ENCODE measurements at regions not wholly inside any gene's neighbourhood (a gene's known extent, or its start where the extent isn't known, plus 50 kb on each side); places are given as distances from the start of the nearest gene placed in this dataset.

DNA sequence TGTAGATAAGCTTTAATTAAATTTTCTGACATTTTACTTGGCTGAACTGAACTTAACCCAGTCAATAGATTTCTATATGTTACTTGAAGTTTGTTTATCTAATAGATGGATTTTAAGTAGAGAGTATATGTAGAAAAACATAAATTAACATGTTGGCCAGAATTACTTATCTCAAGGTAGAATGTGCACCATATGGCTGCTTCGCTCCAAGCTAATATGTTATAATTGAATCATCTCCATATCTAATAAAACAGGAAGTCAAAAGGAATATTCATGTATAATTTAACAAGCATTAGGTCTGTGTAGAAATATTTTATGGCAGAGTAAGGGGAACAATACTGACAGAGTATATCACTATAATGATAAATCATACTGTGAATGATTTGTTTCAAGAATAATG, 650.7 kb upstream of the ALCAM start:
- TF ChIP-seq CTCF (IDR thresholded peaks at IDR 0.05; ENCODE audit: control extremely low read depth, extremely low read depth, low read depth, missing control alignments), result no peak
- ChIA-PET CTCF (no interaction called here), POLR2A (no interaction called here)
- no peak for DNase-seq (ENCODE audit: extremely low spot score)

DNA sequence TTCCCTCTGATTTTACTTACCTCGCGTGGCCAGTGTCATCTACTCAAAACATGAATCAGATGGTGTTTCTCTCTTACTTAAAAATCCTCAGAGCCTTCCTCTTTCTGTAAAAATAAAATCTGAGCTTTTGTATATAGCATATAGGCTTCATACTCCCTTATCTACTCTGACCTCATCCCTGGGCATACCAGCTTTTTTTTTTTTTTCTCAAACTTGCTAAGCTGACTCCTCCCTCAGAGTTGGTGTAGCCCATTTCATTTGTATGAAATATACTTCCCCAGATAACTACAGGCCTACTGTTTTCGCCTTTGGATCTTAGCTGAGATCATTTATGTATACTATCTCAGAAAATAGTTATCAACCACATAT, 648.9 kb upstream of the ALCAM start:
- TF ChIP-seq CTCF (IDR thresholded peaks at IDR 0.05; ENCODE audit: control extremely low read depth, extremely low read depth, low read depth, missing control alignments), result no peak
- DNase-seq (ENCODE audit: extremely low spot score), result no peak
- ChIA-PET POLR2A (interaction anchor here (0.6 to 0.7 kb wide), 2 partner anchors 17 to 118 kb away, joined by 3 read pairs; no protein-coding TSS in a partner anchor), CTCF (interaction anchor here (0.8 to 1.3 kb wide), 3 partner anchors 9 to 84 kb away, joined by 3 read pairs; no protein-coding TSS in a partner anchor)

DNA sequence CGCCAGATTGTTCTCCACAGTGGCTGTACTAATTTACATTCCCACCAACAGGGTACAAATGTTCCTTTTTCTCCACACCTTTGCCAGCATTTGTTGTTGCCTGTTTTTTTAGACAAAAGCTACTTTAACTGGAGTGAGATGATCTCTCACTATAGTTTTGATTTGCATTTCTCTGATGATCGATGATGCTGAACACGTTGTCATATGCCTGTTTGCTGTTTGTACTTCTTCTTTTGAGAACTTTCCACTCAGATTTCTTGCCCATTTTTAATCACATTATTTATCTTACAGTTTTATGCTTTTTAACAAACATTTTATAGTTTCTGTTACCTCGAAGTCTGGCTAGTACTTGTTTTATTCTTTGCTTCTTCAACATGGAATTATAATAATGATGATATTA, 643.7 kb upstream of the ALCAM start:
- ChIA-PET CTCF (no interaction called here), POLR2A (no interaction called here)
- DNase-seq (ENCODE audit: extremely low spot score), result no peak
- no peak for TF ChIP-seq CTCF (IDR thresholded peaks at IDR 0.05; ENCODE audit: control extremely low read depth, extremely low read depth, low read depth, missing control alignments)

GRCh38 chr3:104731074-104731473, 635.6 kb upstream of the ALCAM start:
- CTCF ChIA-PET, result interaction anchor here (1.4 kb wide), 1 partner anchor 19 kb away, joined by 3 read pairs; no protein-coding TSS in a partner anchor
- TF ChIP-seq CTCF (IDR thresholded peaks at IDR 0.05; ENCODE audit: control extremely low read depth, extremely low read depth, low read depth, missing control alignments), result no peak
- POLR2A ChIA-PET, result no interaction called here
- no peak for DNase-seq (ENCODE audit: extremely low spot score)

DNA sequence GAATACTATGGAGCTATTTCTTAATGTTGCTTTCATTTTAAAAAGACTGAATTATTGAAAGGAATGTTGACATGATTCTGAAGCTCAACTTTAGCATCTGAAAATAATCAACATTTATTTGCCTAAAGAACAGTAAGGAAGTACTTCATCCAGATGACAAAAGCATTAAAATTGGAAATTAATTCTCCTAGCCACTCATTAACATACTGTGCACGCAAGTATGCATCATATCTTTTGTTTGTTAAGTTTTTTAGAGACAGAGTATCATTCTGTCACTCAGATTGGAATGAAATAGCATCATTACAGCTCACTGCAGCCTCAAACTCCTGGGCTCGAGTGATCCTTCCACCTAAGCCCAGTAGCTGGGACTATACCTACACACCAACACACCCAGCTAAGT, 632.1 kb upstream of the ALCAM start:
- no peak for DNase-seq (ENCODE audit: extremely low spot score)
- no peak for TF ChIP-seq CTCF (IDR thresholded peaks at IDR 0.05; ENCODE audit: control extremely low read depth, extremely low read depth, low read depth, missing control alignments)
- CTCF ChIA-PET, result interaction anchor here (1.0 to 1.7 kb wide), 5 partner anchors 9 to 26 kb away, joined by 3 to 9 read pairs (median 3); no protein-coding TSS in a partner anchor
- POLR2A ChIA-PET, result interaction anchor here (0.5 kb wide), 1 partner anchor 17 kb away, joined by 3 read pairs; no protein-coding TSS in a partner anchor

- POLR2A ChIA-PET, result no interaction called here
- TF ChIP-seq CTCF (IDR thresholded peaks at IDR 0.05; ENCODE audit: control extremely low read depth, extremely low read depth, low read depth, missing control alignments), result no peak
- CTCF ChIA-PET, result interaction anchor here (0.8 to 1.9 kb wide), 4 partner anchors 10 to 105 kb away, joined by 3 to 9 read pairs (median 4); no protein-coding TSS in a partner anchor
- no peak for DNase-seq (ENCODE audit: extremely low spot score)
Observed at GRCh38 chr3:104735691-104736090, 631.0 kb upstream of the ALCAM start.

DNA sequence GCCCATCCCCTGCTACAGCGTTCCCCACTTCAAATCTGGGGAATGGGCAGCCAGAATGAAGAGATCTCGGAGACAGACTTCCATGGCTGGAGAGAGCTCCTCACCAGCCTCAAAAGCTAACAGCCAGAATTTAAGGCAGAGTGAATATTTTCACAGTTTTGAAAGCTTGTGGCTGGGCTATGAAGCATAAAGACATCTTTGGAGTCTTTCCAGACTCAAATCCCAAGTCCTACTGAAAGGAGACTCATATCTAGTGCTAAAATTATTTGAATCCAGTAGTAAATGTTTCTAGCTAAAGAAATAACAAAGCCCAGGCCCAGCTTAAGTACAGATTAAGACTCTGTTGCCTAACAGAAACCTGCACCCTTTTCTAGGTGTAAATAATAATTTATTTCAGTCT, 628.4 kb upstream of the ALCAM start:
- no peak for DNase-seq (ENCODE audit: extremely low spot score)
- POLR2A ChIA-PET, result no interaction called here

More for the DNA sequence above, 628.4 kb upstream of the ALCAM start:
- TF ChIP-seq CTCF (IDR thresholded peaks at IDR 0.05; ENCODE audit: control extremely low read depth, extremely low read depth, low read depth, missing control alignments), result no peak
- CTCF ChIA-PET, result no interaction called here

Measured in GM10248 (cell line).